A549 (cell line): ENCODE measurements at regions not wholly inside any gene's neighbourhood (a gene's known extent, or its start where the extent isn't known, plus 50 kb on each side); places are given as distances from the start of the nearest gene placed in this dataset.

Source experiments
- ATOH8 ChIP-seq: fragments of 250-450 bp; sonication (Bioruptor Pico); IDR thresholded peaks from 2 replicates; pipeline ENCODE4 v1.5.0; 2020; ENCODE audit warnings: low read depth, mild to moderate bottlenecking, moderate library complexity
- CEBPB ChIP-seq, 2 experiments: fragments of >200 bp in 1 of 2; sonication (Bioruptor Twin) in 1 of 2; formaldehyde crosslinking in 1 of 2; IDR thresholded peaks; 2 replicates each; pipeline ENCODE4 v1.6.1; 2012 to 2016
- CHD2 ChIP-seq: fragments of 150-350 bp; IDR thresholded peaks from 2 replicates; pipeline ENCODE4 v1.6.1; 2014; ENCODE audit warnings: low read length; ENCODE audit not compliant: partially characterized antibody
- CTCF ChIP-seq: fragments of >200 bp; sonication (Bioruptor Twin); formaldehyde crosslinking; IDR thresholded peaks from 3 replicates; pipeline ENCODE4 v1.5.1; 2016
- FOSL2 ChIP-seq, 2 experiments: fragments of 450-650 bp in 1 of 2; fragments of >200 bp in 1 of 2; sonication (Bioruptor Twin) in 1 of 2; formaldehyde crosslinking; IDR thresholded peaks; 2 replicates each; pipeline versions ENCODE4 v1.5.0 to v1.6.1; 2016 to 2020; ENCODE audit warnings: mild to moderate bottlenecking in 1 of 2, moderate library complexity in 1 of 2
- HDAC2 ChIP-seq: fragments of 200-600 bp; sonication (generic); IDR thresholded peaks from 2 replicates; pipeline ENCODE4 v1.6.1; 2016
- HES2 ChIP-seq: fragments of >200 bp; sonication (Bioruptor Twin); formaldehyde crosslinking; IDR thresholded peaks from 2 replicates; pipeline ENCODE4 v1.6.1; 2016
- NR3C1 ChIP-seq: fragments of >200 bp; sonication (Bioruptor Twin); formaldehyde crosslinking; IDR thresholded peaks from 3 replicates; pipeline ENCODE4 v1.6.1; 2017
- POLR2A ChIP-seq: IDR thresholded peaks from 2 replicates; pipeline ENCODE4 v1.6.1; 2012; ENCODE audit warnings: mild to moderate bottlenecking, low read length
- RAD21 ChIP-seq, 2 experiments: fragments of >200 bp in 1 of 2; sonication (Bioruptor Twin) in 1 of 2; formaldehyde crosslinking in 1 of 2; IDR thresholded peaks in 1 of 2; conservative IDR thresholded peaks in 1 of 2; 2 replicates in 1 of 2; 3 replicates in 1 of 2; pipeline ENCODE4 v1.6.1; 2012 to 2018; ENCODE audit warnings: inconsistent platforms in 1 of 2
- REST ChIP-seq: fragments of 200-600 bp; sonication (generic); IDR thresholded peaks from 2 replicates; pipeline ENCODE4 v1.6.1; 2016; ENCODE audit warnings: antibody characterized with exemption, mild to moderate bottlenecking, moderate library complexity
- RFX5 ChIP-seq: fragments of 450-650 bp; IDR thresholded peaks from 2 replicates; pipeline ENCODE4 v1.7.1; 2014; ENCODE audit warnings: antibody characterized with exemption, mild to moderate bottlenecking, moderate library complexity
- ZNF302 ChIP-seq: fragments of 250-450 bp; sonication (Bioruptor Pico); IDR thresholded peaks from 2 replicates; pipeline ENCODE4 v1.9.0; 2021; ENCODE audit warnings: inconsistent platforms, mild to moderate bottlenecking, moderate library complexity

- no peak for TF ChIP-seq CTCF
- TF ChIP-seq POLR2A: no peak
- TF ChIP-seq HDAC2: no peak
- TF ChIP-seq FOSL2 (IDR thresholded peaks at IDR 0.05): no peak
- no peak for TF ChIP-seq FOSL2 (CRISPR knock-in tag; IDR thresholded peaks at IDR 0.05)
- TF ChIP-seq RAD21 (conservative IDR thresholded peaks at IDR 0.05 in 1 of 2, IDR thresholded peaks at IDR 0.05 in 1 of 2): no peak
- TF ChIP-seq REST: no peak
- no peak for TF ChIP-seq CHD2
- TF ChIP-seq RFX5: no peak
- TF ChIP-seq ATOH8 (CRISPR knock-in tag): no peak
- TF ChIP-seq CEBPB (IDR thresholded peaks at IDR 0.05): no peak
- TF ChIP-seq HES2: no peak
- TF ChIP-seq NR3C1: no peak
- no peak for TF ChIP-seq ZNF302 (CRISPR knock-in tag)
Measured at GRCh38 chr17:11047228-11047627, 193.8 kb upstream of the SHISA6 start.
